NCI-H1436 treated with DMSO at 0.1 percent for 48 hours (cell line): ENCODE measurements at regions not wholly inside any gene's neighbourhood (a gene's known extent, or its start where the extent isn't known, plus 50 kb on each side); places are given as distances from the start of the nearest gene placed in this dataset.
A peak's percentile ranks its signal among the peaks of the same experiment; 100 is the strongest.

Source experiments
- DNase-seq: peaks from one replicate; lab custom pipeline; 2025; lab: John Stamatoyannopoulos, UW

GRCh38 chr9:82549174-82549821 is 513.6 kb downstream of the RASEF start:
- no peak for DNase-seq

GRCh38 chr9:82552784-82553183 is 510.2 kb downstream of the RASEF start:
- no peak for DNase-seq

GRCh38 chr9:82553654-82554366 is 509.1 kb downstream of the RASEF start:
- DNase-seq, result no peak

GRCh38 chr9:82554381-82554780 is 508.6 kb downstream of the RASEF start:
- DNase-seq, result no peak

- DNase-seq, result no peak
These were observed 507.9 kb downstream of the RASEF start for GRCh38 chr9:82555031-82555430.

- DNase-seq, result no peak
These were observed 507.4 kb downstream of the RASEF start for GRCh38 chr9:82555431-82556051.

- DNase-seq, result no peak
These were observed 504.6 kb downstream of the RASEF start for GRCh38 chr9:82558346-82558745.

GRCh38 chr9:82558855-82559630 is 503.9 kb downstream of the RASEF start:
- DNase-seq, result no peak

GRCh38 chr9:82560036-82560435 is 502.9 kb downstream of the RASEF start:
- no peak for DNase-seq

GRCh38 chr9:82560457-82560904 is 502.5 kb downstream of the RASEF start:
- peak; percentile 26 for DNase-seq

GRCh38 chr9:82563094-82563493 is 499.8 kb downstream of the RASEF start:
- DNase-seq, result no peak

GRCh38 chr9:82563841-82564240 is 499.1 kb downstream of the RASEF start:
- no peak for DNase-seq

- no peak for DNase-seq
These were observed 497.6 kb downstream of the RASEF start for GRCh38 chr9:82565188-82565969.

GRCh38 chr9:82567953-82568352 is 495.0 kb downstream of the RASEF start:
- DNase-seq, result no peak

- no peak for DNase-seq
These were observed 492.7 kb downstream of the RASEF start for GRCh38 chr9:82570226-82570625.

- no peak for DNase-seq
These were observed 491.4 kb downstream of the RASEF start for GRCh38 chr9:82571540-82571939.

GRCh38 chr9:82572146-82572545 is 490.8 kb downstream of the RASEF start:
- no peak for DNase-seq

GRCh38 chr9:82574911-82575310 is 488.0 kb downstream of the RASEF start:
- DNase-seq, result no peak

- no peak for DNase-seq
These were observed 482.0 kb downstream of the RASEF start for GRCh38 chr9:82580921-82581320.

- DNase-seq, result no peak
These were observed 481.4 kb downstream of the RASEF start for GRCh38 chr9:82581516-82581915.

- no peak for DNase-seq
These were observed 481.0 kb downstream of the RASEF start for GRCh38 chr9:82581935-82582334.

GRCh38 chr9:82582693-82583092 is 480.2 kb downstream of the RASEF start:
- DNase-seq, result no peak
